Stimulated activated CD8-positive, alpha-beta memory T cell treated with anti-CD3 and anti-CD28 coated beads, Interleukin-15, amount 100 ng/mL, for 1 hour (primary cell): ENCODE measurements at regions not wholly inside any gene's neighbourhood (a gene's known extent, or its start where the extent isn't known, plus 50 kb on each side); places are given as distances from the start of the nearest gene placed in this dataset.
"Not testable (repeated sequence)": the region's sequence is repeated elsewhere in the genome, so short reads cannot be mapped to it uniquely, and the experiment has no call there.

Source experiments
- DNase-seq: peaks from one replicate; pipeline ENCODE4 v3.0.0-alpha.2; 2020; ENCODE audit warnings: low read depth

- no peak for DNase-seq
These were observed 68.1 kb upstream of the FGF3 start for GRCh38 chr11:69887330-69887729.

GRCh38 chr11:69887841-69888427 lies 68.7 kb upstream of the FGF3 start:
- DNase-seq = no peak

GRCh38 chr11:69888483-69889181 lies 69.4 kb upstream of the FGF3 start:
- DNase-seq = peak; percentile 54

- no peak for DNase-seq
These were observed 70.4 kb upstream of the FGF3 start for GRCh38 chr11:69889400-69890318.

GRCh38 chr11:69890476-69890875 lies 71.3 kb upstream of the FGF3 start:
- no peak for DNase-seq

GRCh38 chr11:69891421-69892236 lies 72.4 kb upstream of the FGF3 start:
- DNase-seq = no peak

GRCh38 chr11:69892237-69892985 lies 73.2 kb upstream of the FGF3 start:
- no peak for DNase-seq

- DNase-seq = no peak
These were observed 73.9 kb upstream of the FGF3 start for GRCh38 chr11:69892986-69893555.

- DNase-seq = no peak
These were observed 74.4 kb upstream of the FGF3 start for GRCh38 chr11:69893631-69894030.

GRCh38 chr11:69894181-69894611 lies 75.0 kb upstream of the FGF3 start:
- DNase-seq = no peak

GRCh38 chr11:69894648-69895047 lies 75.4 kb upstream of the FGF3 start:
- DNase-seq = no peak

- no peak for DNase-seq
These were observed 77.0 kb upstream of the FGF3 start for GRCh38 chr11:69896250-69896649.

GRCh38 chr11:69898123-69898522 lies 78.9 kb upstream of the FGF3 start:
- DNase-seq = no peak

GRCh38 chr11:69899957-69900821 lies 81.0 kb upstream of the FGF3 start:
- DNase-seq = no peak

- DNase-seq = not testable (repeated sequence)
These were observed 81.6 kb upstream of the FGF3 start for GRCh38 chr11:69900822-69901302.

- DNase-seq = no peak
These were observed 83.1 kb upstream of the FGF3 start for GRCh38 chr11:69902337-69902736.

- DNase-seq = no peak
These were observed 84.0 kb upstream of the FGF3 start for GRCh38 chr11:69903211-69903610.

- DNase-seq = no peak
These were observed 85.2 kb upstream of the FGF3 start for GRCh38 chr11:69904161-69904973.

GRCh38 chr11:69904974-69905535 lies 85.8 kb upstream of the FGF3 start:
- DNase-seq = no peak
